Natural killer cell treated with Interleukin-12 subunit alpha and Interleukin-12 subunit beta and Interleukin-15 and Interleukin-18, amount 100 ng/mL, for 72 hours (primary cell): ENCODE measurements at regions not wholly inside any gene's neighbourhood (a gene's known extent, or its start where the extent isn't known, plus 50 kb on each side); places are given as distances from the start of the nearest gene placed in this dataset.

ENCODE experiments used
- ATAC-seq, 2 donors: fragments of 150-1000 bp; cut with Tn5 transposase in 1 of 2; sonication (Bioruptor Pico), chemical (Tn5 transposase) in 1 of 2; 2 replicates each; pipeline ENCODE4 v1.10.0; 2021
- DNase-seq: peaks from one replicate; pipeline ENCODE4 v3.0.0; 2022; ENCODE audit warnings: low spot score
- H3K27ac Mint-ChIP-seq, 2 donors: 1 replicate in 1 of 2; 2 replicates in 1 of 2; pipeline ENCODE4 v1.8.0; 2022; ENCODE audit warnings: mixed read lengths in 2 of 2, mild to moderate bottlenecking in 1 of 2, moderate library complexity in 1 of 2
- H3K27me3 Mint-ChIP-seq, 2 donors: 1 replicate in 1 of 2; 2 replicates in 1 of 2; pipeline ENCODE4 v1.8.0; 2022; ENCODE audit warnings: mixed read lengths in 2 of 2
- H3K36me3 Mint-ChIP-seq: one replicate; pipeline ENCODE4 v1.8.0; 2022; ENCODE audit warnings: mixed read lengths
- H3K4me1 Mint-ChIP-seq, 2 donors: 1 replicate in 1 of 2; 2 replicates in 1 of 2; pipeline ENCODE4 v1.8.0; 2022; ENCODE audit warnings: low read depth in 2 of 2, mixed read lengths in 2 of 2, mild to moderate bottlenecking in 1 of 2
- H3K4me3 Mint-ChIP-seq: one replicate; pipeline ENCODE4 v1.8.0; 2022; ENCODE audit warnings: mixed read lengths
- H3K9me3 Mint-ChIP-seq: 2 replicates; pipeline ENCODE4 v1.8.0; 2022; ENCODE audit warnings: mixed read lengths

- no peaks in the 10 kb centered on the region for H3K36me3 Mint-ChIP-seq
- H3K27ac Mint-ChIP-seq = no peak overlapping the region
- no peak overlapping the region for H3K4me3 Mint-ChIP-seq
- no peaks in the 10 kb centered on the region for H3K4me1 Mint-ChIP-seq
- H3K27me3 Mint-ChIP-seq = no peaks in the 10 kb centered on the region
- ATAC-seq = no peak
- H3K9me3 Mint-ChIP-seq = peaks cover 7% of the 10 kb centered on the region
- DNase-seq = no peak
These were observed 1606.4 kb upstream of the ACVR2A start for GRCh38 chr2:146238254-146238966.

DNA sequence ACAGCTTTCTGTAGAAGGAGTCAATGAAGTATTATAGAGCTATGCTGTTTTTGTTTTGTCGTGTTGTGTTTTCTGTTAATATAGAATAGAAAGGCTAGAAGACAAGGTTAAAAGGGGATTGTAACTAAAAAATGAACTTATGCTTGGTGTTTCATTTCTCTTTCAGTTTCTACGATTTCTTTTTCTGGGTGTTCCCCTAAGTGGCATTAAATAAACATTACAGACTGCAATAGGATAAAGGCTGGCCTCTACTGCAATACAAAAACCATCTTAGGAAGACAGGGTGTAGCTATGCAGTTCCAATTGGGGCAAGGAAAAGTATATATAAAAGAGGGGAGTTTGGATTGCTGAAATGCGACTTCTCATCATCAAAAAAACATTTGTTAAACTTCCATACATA is 1609.7 kb upstream of the ACVR2A start:
- Mint-ChIP-seq H3K27me3 (no peaks in the 10 kb centered on the region), H3K9me3 (peaks cover 10% of the 10 kb centered on the region), H3K4me1 (no peaks in the 10 kb centered on the region), H3K36me3 (no peaks in the 10 kb centered on the region), H3K27ac (no peak overlapping the region), H3K4me3 (no peak overlapping the region)
- DNase-seq = no peak
- ATAC-seq = no peak

GRCh38 chr2:146229508-146230155 is 1615.2 kb upstream of the ACVR2A start:
- Mint-ChIP-seq H3K36me3 (no peaks in the 10 kb centered on the region), H3K27me3 (no peaks in the 10 kb centered on the region), H3K4me1 (peaks cover 4 to 10% of the 10 kb centered on the region in 2 donors), H3K9me3 (peaks cover 19% of the 10 kb centered on the region), H3K27ac (peak overlapping the region in 1 of 2 donors; percentile 2), H3K4me3 (no peak overlapping the region)
- ATAC-seq (no peak), DNase-seq (no peak)

DNA sequence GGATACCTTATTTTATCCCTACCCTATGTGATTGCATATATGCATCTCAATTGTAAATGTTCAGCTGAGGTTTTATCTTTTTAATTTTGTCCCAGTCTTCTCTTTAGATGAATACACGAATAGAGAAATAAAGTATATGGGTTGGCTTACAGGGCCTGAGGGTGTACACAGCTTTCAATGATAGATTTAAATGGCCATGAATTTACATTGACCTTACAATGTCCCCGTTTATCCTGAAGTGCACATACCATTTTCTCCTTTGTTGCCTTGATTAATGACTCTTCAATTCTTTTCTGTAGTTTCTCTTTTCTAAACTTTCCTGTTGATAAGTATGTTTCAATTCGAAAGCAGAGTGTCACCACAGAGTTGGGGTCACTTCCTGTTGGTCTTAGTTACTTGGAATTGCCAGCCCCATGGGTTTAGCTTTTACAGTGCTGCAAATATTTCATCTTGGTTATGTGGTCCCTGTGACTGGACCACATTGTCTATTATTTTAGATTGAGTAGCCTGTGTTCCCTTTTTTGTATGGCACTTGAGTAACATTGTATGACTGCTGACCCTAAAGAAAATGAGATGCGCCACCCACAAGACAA is 1616.3 kb upstream of the ACVR2A start:
- H3K4me1 Mint-ChIP-seq = peaks cover 4 to 10% of the 10 kb centered on the region in 2 donors
- H3K9me3 Mint-ChIP-seq = peaks cover 19% of the 10 kb centered on the region
- H3K27me3 Mint-ChIP-seq = no peaks in the 10 kb centered on the region
- H3K36me3 Mint-ChIP-seq = no peaks in the 10 kb centered on the region
- H3K27ac Mint-ChIP-seq = no peak overlapping the region
- ATAC-seq = peak; percentile 63 to 68
- DNase-seq = no peak
- peak overlapping the region; percentile 44 for H3K4me3 Mint-ChIP-seq

- DNase-seq (no peak), ATAC-seq (no peak)
- H3K27ac Mint-ChIP-seq = no peak overlapping the region
- no peaks in the 10 kb centered on the region for H3K27me3 Mint-ChIP-seq
- no peaks in the 10 kb centered on the region for H3K36me3 Mint-ChIP-seq
- peaks cover 4 to 10% of the 10 kb centered on the region in 2 donors for H3K4me1 Mint-ChIP-seq
- no peak overlapping the region for H3K4me3 Mint-ChIP-seq
- peaks cover 19% of the 10 kb centered on the region for H3K9me3 Mint-ChIP-seq
These were observed 1616.8 kb upstream of the ACVR2A start for GRCh38 chr2:146228020-146228393.

- H3K4me1 Mint-ChIP-seq = peaks cover 4 to 10% of the 10 kb centered on the region in 2 donors
- ATAC-seq (no peak), DNase-seq (no peak)
- no peak overlapping the region for H3K27ac Mint-ChIP-seq
- H3K9me3 Mint-ChIP-seq = peaks cover 16% of the 10 kb centered on the region
- H3K36me3 Mint-ChIP-seq = no peaks in the 10 kb centered on the region
- peak overlapping the region; percentile 44 for H3K4me3 Mint-ChIP-seq
- H3K27me3 Mint-ChIP-seq = no peaks in the 10 kb centered on the region
These were observed 1617.4 kb upstream of the ACVR2A start for GRCh38 chr2:146227152-146228019.

GRCh38 chr2:146226077-146226476 is 1618.8 kb upstream of the ACVR2A start:
- H3K36me3 Mint-ChIP-seq = no peaks in the 10 kb centered on the region
- no peak overlapping the region for H3K4me3 Mint-ChIP-seq
- no peaks in the 10 kb centered on the region for H3K27me3 Mint-ChIP-seq
- DNase-seq (no peak), ATAC-seq (no peak)
- peaks cover 16% of the 10 kb centered on the region for H3K9me3 Mint-ChIP-seq
- H3K27ac Mint-ChIP-seq = no peak overlapping the region
- H3K4me1 Mint-ChIP-seq = peaks cover 4 to 10% of the 10 kb centered on the region in 2 donors

GRCh38 chr2:146221826-146222225 is 1623.0 kb upstream of the ACVR2A start:
- ATAC-seq = no peak
- H3K36me3 Mint-ChIP-seq = no peaks in the 10 kb centered on the region
- H3K4me3 Mint-ChIP-seq = no peak overlapping the region
- no peaks in the 10 kb centered on the region for H3K27me3 Mint-ChIP-seq
- H3K27ac Mint-ChIP-seq = no peak overlapping the region
- DNase-seq = no peak
- peaks cover 8% of the 10 kb centered on the region for H3K9me3 Mint-ChIP-seq
- H3K4me1 Mint-ChIP-seq = no peaks in the 10 kb centered on the region

GRCh38 chr2:146220957-146221356 is 1623.9 kb upstream of the ACVR2A start:
- DNase-seq (no peak), ATAC-seq (no peak)
- H3K4me3 Mint-ChIP-seq = no peak overlapping the region
- H3K27me3 Mint-ChIP-seq = no peaks in the 10 kb centered on the region
- peaks cover 11% of the 10 kb centered on the region for H3K9me3 Mint-ChIP-seq
- no peaks in the 10 kb centered on the region for H3K36me3 Mint-ChIP-seq
- no peak overlapping the region for H3K27ac Mint-ChIP-seq
- H3K4me1 Mint-ChIP-seq = no peaks in the 10 kb centered on the region

GRCh38 chr2:146214394-146214929 is 1630.4 kb upstream of the ACVR2A start:
- no peak for DNase-seq
- H3K4me1 Mint-ChIP-seq = no peaks in the 10 kb centered on the region
- H3K4me3 Mint-ChIP-seq = no peak overlapping the region
- no peaks in the 10 kb centered on the region for H3K27me3 Mint-ChIP-seq
- no peak overlapping the region for H3K27ac Mint-ChIP-seq
- H3K9me3 Mint-ChIP-seq = peaks cover 22% of the 10 kb centered on the region
- ATAC-seq = no peak
- H3K36me3 Mint-ChIP-seq = no peaks in the 10 kb centered on the region

GRCh38 chr2:146213674-146214073 is 1631.2 kb upstream of the ACVR2A start:
- H3K9me3 Mint-ChIP-seq = peaks cover 22% of the 10 kb centered on the region
- no peaks in the 10 kb centered on the region for H3K27me3 Mint-ChIP-seq
- ATAC-seq = no peak
- H3K4me3 Mint-ChIP-seq = no peak overlapping the region
- DNase-seq = no peak
- no peak overlapping the region for H3K27ac Mint-ChIP-seq
- no peaks in the 10 kb centered on the region for H3K36me3 Mint-ChIP-seq
- H3K4me1 Mint-ChIP-seq = no peaks in the 10 kb centered on the region

DNA sequence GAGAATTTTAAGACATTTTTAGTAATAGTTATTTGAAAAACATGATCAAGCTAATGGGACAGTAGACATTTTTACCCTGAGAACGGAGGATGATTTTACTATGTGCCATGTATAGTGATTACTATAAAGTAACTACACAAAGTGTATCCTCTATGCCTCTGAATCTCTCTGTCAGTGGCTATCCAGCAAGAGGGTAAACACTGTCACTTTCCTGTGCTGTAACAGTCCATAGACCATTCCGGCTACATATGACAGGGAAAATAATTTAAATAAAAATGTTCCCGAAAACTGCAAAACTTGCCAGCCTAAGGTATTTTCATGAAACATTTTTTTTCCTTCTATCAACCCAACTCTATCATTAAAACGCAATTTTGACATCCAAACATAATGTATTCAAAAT is 1632.2 kb upstream of the ACVR2A start:
- Mint-ChIP-seq H3K27me3 (no peaks in the 10 kb centered on the region), H3K4me1 (no peaks in the 10 kb centered on the region), H3K27ac (no peak overlapping the region), H3K4me3 (no peak overlapping the region), H3K9me3 (peaks cover 22% of the 10 kb centered on the region), H3K36me3 (no peaks in the 10 kb centered on the region)
- ATAC-seq (no peak), DNase-seq (no peak)

GRCh38 chr2:146209842-146210275 is 1635.0 kb upstream of the ACVR2A start:
- H3K27me3 Mint-ChIP-seq = no peaks in the 10 kb centered on the region
- ATAC-seq = no peak
- H3K9me3 Mint-ChIP-seq = peaks cover 16% of the 10 kb centered on the region
- no peaks in the 10 kb centered on the region for H3K4me1 Mint-ChIP-seq
- no peaks in the 10 kb centered on the region for H3K36me3 Mint-ChIP-seq
- no peak overlapping the region for H3K4me3 Mint-ChIP-seq
- H3K27ac Mint-ChIP-seq = no peak overlapping the region
- no peak for DNase-seq
